T-helper 22 cell (primary cell): ENCODE measurements at regions not wholly inside any gene's neighbourhood (a gene's known extent, or its start where the extent isn't known, plus 50 kb on each side); places are given as distances from the start of the nearest gene placed in this dataset.
"Not testable (repeated sequence)": the region's sequence is repeated elsewhere in the genome, so short reads cannot be mapped to it uniquely, and the experiment has no call there.

ENCODE experiments used
- DNase-seq: peaks from one replicate; pipeline ENCODE4 v3.0.0-alpha.2; 2020; ENCODE audit warnings: low read depth

DNA sequence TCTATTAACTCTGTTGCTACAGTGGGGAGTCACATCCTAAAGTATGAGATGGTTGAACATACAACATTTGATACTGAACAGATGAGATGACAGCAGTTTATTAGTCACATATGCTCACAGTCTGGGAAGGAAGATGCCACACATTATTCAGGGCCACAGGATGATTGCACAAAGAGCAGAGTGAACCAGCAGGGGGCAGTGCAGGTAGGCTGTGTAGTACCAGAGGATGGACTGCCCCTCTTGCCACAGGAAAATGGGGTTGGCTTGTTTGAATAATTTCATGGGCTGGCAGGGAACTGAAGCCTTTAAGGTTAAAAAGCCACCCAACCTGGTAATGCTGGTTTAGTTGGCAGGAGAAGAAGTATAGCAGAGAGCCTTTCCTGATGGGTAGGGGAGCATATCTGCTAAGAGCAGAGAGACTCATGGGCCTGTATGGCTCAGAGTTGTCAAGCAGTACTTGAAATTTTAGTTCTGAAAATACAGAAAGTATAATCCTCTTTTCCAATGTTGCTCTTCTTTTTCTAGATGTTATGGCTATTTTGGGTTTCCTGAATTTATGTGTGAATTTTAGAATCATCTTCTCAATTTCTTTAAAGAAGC, 180.4 kb upstream of the B3GAT1 start:
- no peak for DNase-seq

DNA sequence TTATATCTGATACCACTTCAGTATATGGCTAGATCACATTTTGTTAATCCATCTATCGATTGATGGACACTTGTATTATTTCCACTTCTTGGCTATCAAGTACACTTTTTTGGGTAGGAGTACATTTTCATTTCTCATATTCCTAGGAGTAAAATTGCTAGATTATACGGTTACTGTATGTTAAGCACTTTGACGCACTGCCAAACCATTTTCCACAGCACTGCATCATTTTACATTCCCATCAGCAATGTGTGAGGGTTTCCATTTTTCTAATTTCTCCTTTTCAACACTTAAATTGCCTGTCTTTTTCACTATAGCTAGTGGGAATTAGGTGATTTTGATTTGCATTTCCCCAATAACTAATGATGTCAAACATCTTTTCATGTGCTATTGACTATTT, 179.3 kb upstream of the B3GAT1 start:
- DNase-seq = no peak

DNA sequence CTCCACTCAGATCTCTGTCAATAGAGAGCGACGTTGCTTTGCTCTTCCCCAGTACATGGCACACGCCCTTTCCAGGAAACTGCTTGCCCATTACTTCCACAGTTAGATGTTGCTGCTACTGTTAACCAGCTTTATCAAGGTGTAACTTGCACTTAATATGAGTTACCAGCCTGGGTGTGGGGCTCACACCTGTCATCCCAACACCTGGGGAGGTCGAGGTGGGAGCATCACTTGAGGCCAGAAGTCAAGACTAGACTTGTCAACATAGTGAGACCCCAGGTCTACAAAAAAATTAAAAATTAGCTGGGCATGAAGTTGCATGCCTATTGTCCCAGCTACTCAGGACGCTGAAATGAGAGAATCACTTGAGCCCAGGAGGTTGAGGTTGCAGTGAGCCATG, 177.1 kb upstream of the B3GAT1 start:
- no peak for DNase-seq

DNA sequence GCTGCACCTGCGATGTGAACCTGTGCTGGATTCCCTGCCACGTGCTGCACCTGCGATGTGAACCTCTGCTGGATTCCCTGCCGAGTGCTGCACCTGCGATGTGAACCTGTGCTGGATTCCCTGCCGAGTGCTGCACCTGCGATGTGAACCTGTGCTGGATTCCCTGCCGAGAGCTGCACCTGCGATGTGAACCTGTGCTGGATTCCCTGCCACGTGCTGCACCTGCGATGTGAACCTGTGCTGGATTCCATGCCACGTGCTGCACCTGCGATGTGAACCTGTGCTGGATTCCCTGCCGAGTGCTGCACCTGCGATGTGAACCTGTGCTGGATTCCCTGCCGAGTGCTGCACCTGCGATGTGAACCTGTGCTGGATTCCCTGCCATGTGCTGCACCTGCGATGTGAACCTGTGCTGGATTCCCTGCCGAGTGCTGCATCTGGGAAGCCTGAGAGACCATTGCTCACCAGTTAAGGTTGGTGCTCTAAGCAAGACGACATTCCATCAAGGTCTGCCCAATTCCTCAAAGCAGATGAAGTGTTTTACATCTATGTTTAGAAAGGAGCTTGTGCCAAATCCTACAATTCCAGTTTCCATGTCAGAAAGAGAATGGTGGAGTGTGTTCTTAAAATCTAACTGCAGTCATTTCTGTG, 176.5 kb upstream of the B3GAT1 start:
- DNase-seq = not testable (repeated sequence)

DNA sequence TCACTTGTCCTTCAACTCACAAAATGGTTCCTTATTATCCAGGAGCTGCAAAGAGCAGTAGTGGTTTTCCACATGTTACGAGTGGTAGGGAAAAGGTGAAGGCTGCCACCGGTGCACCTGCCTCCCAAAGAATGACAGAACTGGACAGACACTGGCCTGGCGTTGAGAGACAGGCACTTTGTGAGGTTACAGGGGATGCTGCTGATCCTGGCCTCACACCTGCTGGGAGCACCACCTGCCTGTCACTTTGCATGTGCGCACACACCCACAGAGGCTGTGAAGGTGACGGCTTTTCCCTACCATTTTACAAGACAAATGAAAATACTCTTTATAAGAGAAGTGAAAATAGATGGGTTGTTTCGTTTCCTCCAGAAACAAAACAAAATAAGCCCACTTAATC, 175.3 kb upstream of the B3GAT1 start:
- DNase-seq = no peak

DNA sequence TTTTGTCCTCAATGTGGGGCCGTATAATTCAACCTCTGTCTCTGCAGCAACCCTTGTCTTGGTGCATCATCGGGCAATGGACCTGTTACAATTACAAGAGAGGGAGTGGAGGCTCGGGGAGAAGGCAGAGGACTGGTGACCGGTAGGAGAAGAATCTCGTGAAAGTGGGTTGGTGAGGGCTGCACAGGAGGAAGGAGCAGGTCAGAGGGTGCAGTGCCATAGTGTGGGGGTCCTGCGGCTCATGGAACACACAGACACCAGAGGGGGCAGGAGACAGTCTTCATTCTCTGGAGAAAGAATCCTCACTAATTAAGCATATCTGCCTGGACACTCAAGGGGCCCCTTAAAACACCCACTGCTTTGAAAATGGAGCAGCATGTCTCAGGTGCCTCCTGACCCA, 174.7 kb upstream of the B3GAT1 start:
- no peak for DNase-seq

DNA sequence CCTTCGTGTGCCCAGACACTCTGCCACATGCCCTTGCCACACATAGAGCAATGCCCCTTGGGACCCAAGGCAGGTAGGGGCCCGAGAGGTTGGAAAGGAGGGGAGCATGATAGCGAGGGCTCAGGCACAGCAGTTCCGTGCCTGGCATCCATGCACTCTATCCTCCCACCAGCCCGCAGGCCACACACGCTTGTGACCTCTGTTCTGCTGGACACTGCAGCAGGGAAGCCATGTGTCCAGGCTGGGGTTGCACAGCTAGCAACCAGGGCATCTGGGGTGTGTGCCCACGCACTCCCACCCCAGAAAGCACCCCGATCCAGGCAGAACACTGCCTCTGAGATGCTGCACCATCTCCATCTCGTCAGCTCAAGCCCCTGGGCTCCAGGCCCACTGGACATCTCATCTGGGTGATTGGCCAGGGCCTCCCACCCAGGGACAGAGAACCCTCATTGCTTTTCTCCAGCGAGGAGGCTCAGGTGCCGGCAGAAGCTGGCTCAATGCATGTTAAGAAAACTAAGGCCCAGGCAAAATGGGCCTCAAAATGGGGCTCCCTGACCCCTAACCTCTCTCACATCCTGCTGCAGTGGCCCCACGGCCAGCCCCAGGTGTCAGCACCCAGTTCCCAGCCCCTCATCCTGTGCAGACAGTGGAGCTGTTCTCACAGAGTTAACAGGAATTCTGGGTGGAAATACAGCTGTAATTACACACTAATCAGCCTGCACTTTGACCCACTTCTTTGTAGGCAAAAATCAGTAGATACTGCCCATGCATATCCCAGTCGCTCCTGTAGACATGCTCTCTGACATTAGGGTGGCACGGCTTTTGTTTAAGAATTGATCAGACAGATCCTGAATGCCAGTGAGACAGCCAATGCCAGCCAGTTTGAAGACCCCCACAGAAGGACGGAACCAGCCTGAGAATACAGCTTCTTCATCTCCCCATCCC, 173.9 kb upstream of the B3GAT1 start:
- no peak for DNase-seq

DNA sequence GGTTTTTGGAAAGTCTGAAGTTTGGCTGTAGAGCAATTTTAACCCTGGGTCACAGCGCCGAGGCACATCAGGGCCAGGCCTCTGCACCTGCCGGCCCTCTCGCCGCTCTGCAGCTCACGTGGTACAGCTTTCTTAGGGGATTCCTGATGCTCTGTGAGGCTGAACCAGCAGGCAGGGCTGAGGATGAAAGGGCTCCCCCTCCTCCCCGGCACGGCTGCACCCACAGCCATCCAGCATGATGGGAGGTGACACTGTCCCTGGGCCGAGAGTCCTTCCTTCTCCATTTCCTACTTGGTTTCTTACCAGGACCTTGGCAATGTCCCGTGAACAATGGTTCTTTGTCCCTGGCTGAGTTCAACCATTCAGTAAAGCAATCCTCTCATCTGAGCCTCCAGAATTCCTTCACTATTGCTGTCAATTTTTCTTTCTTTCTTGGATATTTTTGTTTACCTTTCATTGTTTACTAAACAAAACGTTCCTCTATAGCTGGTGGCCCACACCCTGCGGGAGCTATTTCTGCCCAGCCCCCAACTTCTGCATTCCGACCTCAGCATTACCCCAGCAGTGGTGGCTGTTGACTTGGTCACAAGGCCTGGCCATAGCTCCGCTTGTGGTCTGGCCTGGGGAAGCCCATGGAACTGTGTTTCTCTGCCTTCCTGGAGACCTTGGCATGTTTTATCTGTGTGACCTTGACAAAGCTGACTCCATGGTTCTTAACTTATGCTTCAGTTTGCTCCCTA, 172.8 kb upstream of the B3GAT1 start:
- no peak for DNase-seq

DNA sequence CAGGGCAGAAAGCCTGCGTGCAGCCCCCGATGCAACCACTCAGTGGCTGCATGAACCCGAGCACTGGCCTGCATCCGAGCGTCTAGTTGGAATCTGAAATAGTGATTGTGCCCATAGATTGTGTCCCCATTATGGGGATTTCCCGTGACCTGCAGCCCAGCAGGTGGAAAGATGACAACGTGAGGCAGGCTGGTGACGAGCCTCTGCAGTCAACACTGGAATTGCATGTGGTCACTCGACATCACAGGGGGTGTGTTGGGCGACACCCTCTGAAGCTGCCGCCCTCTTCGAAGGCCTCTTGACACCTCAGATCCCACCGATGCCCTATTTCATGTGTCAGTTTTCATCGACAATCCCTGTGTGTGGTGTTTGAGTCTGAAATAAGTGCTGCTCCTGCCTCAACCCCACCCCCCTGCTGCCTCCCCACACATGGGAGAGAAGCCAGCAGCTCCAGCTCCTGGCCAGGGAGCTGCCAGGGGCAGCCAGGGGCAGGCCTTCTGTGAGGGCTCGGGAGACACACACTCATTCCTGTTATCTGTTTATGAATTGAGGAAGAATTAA, 172.0 kb upstream of the B3GAT1 start:
- no peak for DNase-seq

DNA sequence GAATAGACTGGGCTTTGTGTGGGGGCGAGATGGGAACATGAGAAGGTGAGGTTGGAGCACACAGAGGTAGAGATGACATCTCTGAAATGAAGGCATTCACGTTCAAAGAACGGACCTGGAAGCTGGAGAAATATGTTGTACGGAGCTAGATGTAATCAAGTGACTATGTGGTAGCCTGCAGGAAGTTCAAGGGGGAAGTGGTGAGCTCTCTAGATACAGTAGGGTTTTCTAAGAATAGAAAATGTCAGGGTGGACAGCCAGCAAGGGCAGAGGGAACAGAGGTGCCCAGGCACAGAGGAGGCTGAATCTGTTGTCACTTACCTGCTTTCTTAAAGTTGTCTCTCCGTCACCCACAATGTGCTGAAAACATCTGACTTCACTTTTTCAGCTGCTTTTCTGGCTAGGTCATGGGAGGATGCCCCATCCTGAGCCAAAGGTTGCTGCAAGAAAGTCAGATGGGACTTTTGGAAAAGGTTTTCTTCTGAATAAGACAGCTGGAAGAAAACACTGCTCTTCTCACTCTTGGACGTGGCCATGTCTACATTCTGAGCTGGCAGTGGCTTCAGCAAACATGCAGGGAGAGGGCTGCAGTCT, 171.5 kb upstream of the B3GAT1 start:
- no peak for DNase-seq

DNA sequence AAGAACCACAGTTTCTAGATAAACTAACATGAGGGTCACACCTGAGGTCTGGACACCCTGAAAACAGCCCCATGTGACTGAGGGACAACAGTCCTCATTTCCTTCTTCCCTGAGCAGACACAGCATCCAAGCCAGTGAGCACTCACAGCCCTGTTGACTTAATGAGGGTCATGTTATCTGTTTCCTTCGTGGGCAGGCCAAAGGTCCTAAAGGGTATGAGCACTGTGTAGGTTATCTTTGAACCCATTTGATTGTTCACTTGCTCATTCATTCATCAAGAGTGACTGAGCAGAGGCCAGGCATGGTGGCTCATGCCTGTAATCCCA, 170.7 kb upstream of the B3GAT1 start:
- no peak for DNase-seq

DNA sequence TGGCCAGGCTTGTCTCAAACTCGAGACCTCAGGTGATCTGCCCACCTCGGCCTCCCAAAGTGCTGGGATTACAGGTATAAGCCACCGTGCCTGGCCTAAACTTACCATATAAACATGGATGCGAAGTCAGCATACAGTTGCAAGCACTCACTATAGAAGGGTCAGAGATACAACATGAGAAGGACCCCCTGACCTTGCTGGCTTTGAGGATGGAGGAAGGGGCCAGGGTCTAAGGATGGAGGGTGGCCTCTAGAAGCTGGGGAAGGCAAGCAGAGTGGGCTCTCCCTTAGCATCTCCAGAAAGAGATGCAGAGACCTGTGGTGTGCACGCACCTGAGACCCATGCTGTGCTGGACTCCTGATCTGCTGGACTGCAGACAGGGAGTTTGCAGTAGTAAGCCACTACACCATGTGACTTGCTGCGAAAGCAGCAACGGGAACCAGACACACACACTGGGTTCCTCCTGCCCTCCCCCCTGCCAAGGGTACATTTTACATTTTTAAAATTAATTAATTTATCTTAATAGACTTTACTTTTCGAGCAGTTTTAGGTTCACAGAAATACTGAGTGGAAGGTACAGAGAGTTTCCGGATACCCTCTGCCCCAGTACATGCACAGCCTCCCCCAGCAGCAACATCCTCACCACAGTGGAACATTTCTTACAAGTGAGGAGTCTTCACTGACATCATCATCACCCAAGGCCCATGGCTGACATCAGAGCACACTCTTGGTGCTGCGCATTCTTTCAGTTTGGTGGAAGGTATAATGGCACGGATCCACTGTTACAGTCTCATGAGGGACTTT, 170.1 kb upstream of the B3GAT1 start:
- no peak for DNase-seq

DNA sequence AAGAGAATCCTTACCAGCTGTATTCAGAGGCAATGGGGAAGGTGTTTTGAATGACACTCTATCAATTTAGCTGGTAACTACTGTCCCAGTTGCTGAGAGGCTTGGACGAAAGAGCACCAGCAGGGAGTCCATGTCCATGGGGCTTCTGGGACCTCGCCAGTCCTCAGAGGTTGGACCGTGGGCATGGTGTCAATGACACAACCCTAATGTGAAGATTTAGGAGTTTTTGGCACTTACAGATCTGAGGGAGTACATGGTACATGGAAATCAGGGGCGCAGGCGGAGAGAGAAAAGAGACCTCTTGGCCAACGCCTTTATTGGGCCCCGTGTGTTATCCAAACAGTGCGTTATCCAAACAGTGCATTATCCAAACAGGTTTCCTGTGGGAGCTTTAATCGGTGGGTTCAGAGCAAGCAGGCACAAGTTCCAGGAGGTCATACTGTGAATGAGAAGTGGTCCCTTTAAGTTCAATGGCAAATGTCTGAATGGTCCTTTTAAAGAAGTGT, 169.1 kb upstream of the B3GAT1 start:
- no peak for DNase-seq

DNA sequence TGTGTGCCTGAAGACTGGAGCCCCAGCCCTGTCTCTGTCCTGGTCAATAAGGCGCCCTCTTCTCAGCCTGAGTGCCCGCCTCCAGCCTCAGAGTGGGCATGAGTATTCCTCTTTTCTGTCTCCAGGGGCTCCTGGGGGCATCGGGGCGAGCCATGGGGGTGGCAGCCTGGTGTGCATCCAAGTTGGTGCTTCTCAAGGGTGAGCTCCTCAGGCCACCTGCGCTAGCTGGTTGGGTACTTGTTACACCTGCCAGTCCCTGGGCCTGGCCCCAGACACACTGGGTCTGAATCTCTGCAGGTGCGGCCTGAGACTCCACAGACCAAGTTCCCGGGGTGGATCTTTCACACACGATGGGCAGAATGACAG, 168.6 kb upstream of the B3GAT1 start:
- DNase-seq = no peak

DNA sequence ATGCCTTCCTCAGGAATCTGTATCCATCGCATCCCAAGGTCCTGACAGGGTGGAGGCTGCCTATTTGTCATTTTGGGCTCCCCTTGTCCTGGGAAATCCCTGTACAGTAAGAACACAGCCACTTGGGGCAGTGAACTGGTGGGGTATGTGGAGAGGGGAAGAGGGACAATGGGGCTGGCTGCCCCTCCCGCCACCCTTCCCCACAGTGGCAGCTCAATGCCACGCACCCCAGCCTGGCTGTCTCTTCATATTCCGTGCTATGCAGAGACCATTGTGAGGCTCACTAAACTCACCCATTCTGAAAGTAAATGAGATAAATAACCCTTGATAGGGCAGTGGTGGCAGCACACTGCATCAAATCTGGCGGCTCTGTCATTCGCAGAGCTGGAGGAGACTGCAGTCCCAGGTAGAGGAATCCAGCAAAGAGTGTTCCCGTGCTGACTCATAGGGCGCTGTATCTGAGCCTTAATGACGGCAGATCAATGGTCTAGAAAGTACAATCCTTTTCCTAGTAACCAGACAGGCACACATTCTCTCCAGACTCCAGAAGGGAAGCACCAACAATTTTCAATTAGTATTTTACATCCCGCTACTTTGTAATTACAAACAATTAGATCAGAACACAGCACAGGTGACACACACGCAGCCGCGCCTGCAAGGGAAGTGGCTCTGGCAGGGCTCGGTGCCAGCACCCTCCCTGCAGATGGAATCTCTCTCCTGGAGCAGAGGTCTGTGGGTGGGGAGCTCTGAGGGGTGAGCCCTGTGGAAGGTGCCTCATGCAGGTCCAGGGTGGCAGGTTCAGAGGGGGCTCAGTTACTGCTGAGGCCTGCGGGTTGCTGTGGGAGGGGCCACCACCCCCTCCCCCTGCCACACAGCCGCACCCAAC, 167.9 kb upstream of the B3GAT1 start:
- DNase-seq = no peak

DNA sequence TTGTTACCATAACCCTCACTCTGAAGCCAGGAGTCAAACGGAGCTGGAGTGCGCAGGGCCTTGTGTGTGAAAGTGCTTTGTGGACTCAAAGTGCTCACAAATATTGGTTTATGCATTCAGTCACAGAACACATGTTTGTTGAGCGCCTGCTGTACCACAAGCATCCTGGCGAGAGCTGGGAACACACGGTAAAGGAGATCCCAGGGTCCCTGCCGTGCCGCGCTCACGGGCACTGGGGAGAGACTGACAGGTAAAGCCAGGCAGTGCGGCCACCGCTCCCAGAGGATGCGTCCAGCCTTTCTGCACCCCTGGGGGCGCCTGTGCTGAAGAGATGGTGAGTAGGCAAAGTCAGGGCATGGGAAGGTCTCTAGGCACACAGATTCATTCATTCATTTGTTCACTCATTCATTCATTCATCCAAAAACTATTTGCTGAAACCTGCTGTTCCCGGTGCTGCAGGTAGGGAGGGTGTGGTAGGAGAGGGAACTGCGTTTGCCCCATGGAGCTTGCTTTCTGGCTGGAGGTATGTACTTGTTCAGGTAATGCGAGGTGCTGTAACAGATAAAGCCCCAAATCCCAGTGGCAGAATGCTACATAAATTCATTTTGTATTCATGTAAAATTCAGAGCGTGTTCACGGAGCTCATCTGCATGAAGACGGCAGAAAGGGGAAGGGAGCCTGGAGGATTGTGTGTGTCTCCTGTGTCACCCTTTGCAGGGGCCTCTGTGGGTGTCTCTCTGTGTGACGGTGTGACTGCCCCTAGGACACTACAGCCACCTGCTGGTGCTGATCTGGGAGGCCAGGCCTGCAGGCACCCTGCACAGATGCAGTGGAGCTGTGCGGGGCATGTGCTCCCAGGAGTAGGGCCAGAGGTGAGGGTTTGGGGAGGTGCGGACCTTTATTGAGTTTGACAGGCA, 167.0 kb upstream of the B3GAT1 start:
- no peak for DNase-seq

DNA sequence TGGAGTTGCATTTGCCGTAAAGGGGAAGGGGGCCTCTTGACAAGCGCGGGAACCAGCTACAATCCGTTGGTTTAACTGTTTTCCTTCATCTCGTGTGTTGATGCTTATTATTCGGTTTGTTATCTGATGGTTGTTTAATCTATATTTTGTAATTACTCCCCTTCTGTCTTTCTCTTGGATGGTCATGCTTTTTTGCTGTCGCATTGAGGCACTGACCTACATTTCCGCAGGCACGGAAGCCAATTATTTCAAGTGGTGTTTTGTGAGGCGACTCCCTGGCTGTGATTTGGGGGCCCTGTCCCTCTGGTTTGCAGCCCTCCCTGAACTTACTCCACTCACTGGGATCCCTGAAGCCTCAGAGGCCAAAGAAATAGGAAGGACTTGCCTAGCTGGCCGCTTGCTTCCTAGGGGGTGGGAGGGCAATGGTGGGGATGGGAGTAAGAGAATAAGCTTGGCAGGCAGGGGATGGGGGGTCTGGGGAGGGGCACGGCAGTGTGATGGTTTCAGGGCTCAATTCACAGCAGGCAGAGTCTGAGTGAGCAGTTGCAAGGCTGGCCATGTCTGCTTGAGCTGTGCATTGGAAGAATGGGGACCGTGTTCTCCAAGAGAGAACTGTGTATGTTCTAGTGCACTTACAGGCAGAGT, 165.8 kb upstream of the B3GAT1 start:
- no peak for DNase-seq

DNA sequence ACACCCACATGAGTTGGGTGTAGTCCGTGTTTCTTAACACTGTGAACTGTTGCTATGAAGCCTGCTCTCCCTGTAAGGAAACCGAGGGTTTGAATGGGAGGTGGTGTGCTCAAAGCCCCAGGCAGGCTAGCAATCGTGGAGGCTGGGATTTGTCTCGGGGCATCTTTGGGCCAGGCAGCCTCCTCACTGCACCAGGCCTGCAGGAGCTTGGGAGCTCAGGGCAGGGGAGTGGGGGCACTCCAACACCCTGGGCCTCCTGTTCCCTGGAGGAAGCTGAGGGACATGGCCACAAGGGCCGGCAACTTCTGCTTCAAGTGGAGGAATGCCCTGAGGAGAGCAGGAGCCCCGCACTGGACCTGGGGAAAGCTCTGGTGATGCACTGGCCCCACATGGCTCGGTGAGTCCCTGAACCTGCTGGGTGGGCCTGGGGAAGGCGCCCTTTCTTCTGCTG, 164.7 kb upstream of the B3GAT1 start:
- DNase-seq = no peak
